Liver (tissue), 3 donors: ENCODE measurements at regions not wholly inside any gene's neighbourhood (a gene's known extent, or its start where the extent isn't known, plus 50 kb on each side); places are given as distances from the start of the nearest gene placed in this dataset.

Experiments used
- ATF3 ChIP-seq: IDR thresholded peaks from 2 replicates; pipeline ENCODE4 v1.6.1; 2016; ENCODE audit warnings: antibody characterized with exemption
- CTCF ChIP-seq: fragments of 150-350 bp; IDR thresholded peaks from 2 replicates; pipeline ENCODE4 v1.5.1; 2017; ENCODE audit warnings: improper control_type of control experiment, low read depth, low read length; ENCODE audit not compliant: missing input control
- EGR1 ChIP-seq, 2 donors: IDR thresholded peaks; 2 replicates each; pipeline ENCODE4 v1.6.1; 2016 to 2018; ENCODE audit warnings: antibody characterized with exemption in 2 of 2, low read depth in 2 of 2
- JUND ChIP-seq, 2 donors: IDR thresholded peaks; 2 replicates each; pipeline ENCODE4 v1.6.1; 2016; ENCODE audit warnings: antibody characterized with exemption in 2 of 2
- NR2F2 ChIP-seq: IDR thresholded peaks from 2 replicates; pipeline ENCODE4 v1.6.1; 2016; ENCODE audit warnings: antibody characterized with exemption
- RAD21 ChIP-seq, 2 donors: IDR thresholded peaks; 2 replicates each; pipeline ENCODE4 v1.6.1; 2016; ENCODE audit warnings: antibody characterized with exemption in 2 of 2, mild to moderate bottlenecking in 2 of 2
- REST ChIP-seq: IDR thresholded peaks from 2 replicates; pipeline ENCODE4 v1.6.1; 2016; ENCODE audit warnings: antibody characterized with exemption, mild to moderate bottlenecking
- TAF1 ChIP-seq: conservative IDR thresholded peaks from 2 replicates; pipeline ENCODE4 v1.6.1; 2016; ENCODE audit warnings: antibody characterized with exemption, mild to moderate bottlenecking
- YY1 ChIP-seq: IDR thresholded peaks from 2 replicates; pipeline ENCODE4 v1.6.1; 2016; ENCODE audit warnings: antibody characterized with exemption, mild to moderate bottlenecking
- ZBTB33 ChIP-seq: IDR thresholded peaks from 2 replicates; pipeline ENCODE4 v1.6.1; 2016; ENCODE audit warnings: antibody characterized with exemption
- donor health status: healthy.
- donor health status: healthy.

GRCh38 chr22:48098921-48099245 is 1336.4 kb downstream of the TBC1D22A start:
- TF ChIP-seq CTCF = no peak
- no peak for TF ChIP-seq ZBTB33
- TF ChIP-seq EGR1 (IDR thresholded peaks at IDR 0.05; ENCODE audit: low read depth in 2 of 2) = no peak
- TF ChIP-seq REST = no peak
- TF ChIP-seq RAD21 (IDR thresholded peaks at IDR 0.05) = no peak
- no peak for TF ChIP-seq NR2F2
- no peak for TF ChIP-seq ATF3
- TF ChIP-seq TAF1 = no peak
- no peak for TF ChIP-seq JUND (IDR thresholded peaks at IDR 0.05)
- no peak for TF ChIP-seq YY1
